Immature natural killer cell (primary cell): ENCODE measurements at regions not wholly inside any gene's neighbourhood (a gene's known extent, or its start where the extent isn't known, plus 50 kb on each side); places are given as distances from the start of the nearest gene placed in this dataset.

Experiments used
- DNase-seq, 3 donors: peaks; one replicate each; pipeline ENCODE4 v3.0.0; 2022; ENCODE audit warnings: mixed read lengths in 1 of 3
- H3K27ac Mint-ChIP-seq, 6 donors: one replicate each; pipeline ENCODE4 v1.8.0; 2020; ENCODE audit warnings: mixed read lengths in 6 of 6, mild to moderate bottlenecking in 5 of 6, inconsistent platforms in 4 of 6, moderate library complexity in 3 of 6
- H3K27me3 Mint-ChIP-seq, 3 donors: one replicate each; pipeline ENCODE4 v1.8.0; 2020 to 2021; ENCODE audit warnings: low read depth in 3 of 3, mild to moderate bottlenecking in 3 of 3, mixed read lengths in 3 of 3, moderate library complexity in 3 of 3, inconsistent platforms in 1 of 3
- H3K36me3 Mint-ChIP-seq, 3 donors: one replicate each; pipeline ENCODE4 v1.8.0; 2020; ENCODE audit warnings: mixed read lengths in 3 of 3, inconsistent platforms in 2 of 3, mild to moderate bottlenecking in 2 of 3
- H3K4me1 Mint-ChIP-seq, 2 donors: one replicate each; pipeline ENCODE4 v1.8.0; 2020; ENCODE audit warnings: inconsistent platforms in 2 of 2, mild to moderate bottlenecking in 2 of 2, mixed read lengths in 2 of 2, moderate library complexity in 1 of 2
- H3K4me3 Mint-ChIP-seq, 5 donors: one replicate each; pipeline ENCODE4 v1.8.0; 2020; ENCODE audit warnings: mild to moderate bottlenecking in 5 of 5, mixed read lengths in 5 of 5, inconsistent platforms in 3 of 5, moderate library complexity in 3 of 5
- H3K9me3 Mint-ChIP-seq, 6 donors: one replicate each; pipeline ENCODE4 v1.8.0; 2020; ENCODE audit warnings: mild to moderate bottlenecking in 6 of 6, mixed read lengths in 6 of 6, inconsistent platforms in 4 of 6, moderate library complexity in 3 of 6

- Mint-ChIP-seq H3K9me3 (no peaks in the 10 kb centered on the region), H3K36me3 (no peaks in the 10 kb centered on the region), H3K4me1 (no peaks in the 10 kb centered on the region), H3K4me3 (no peak overlapping the region), H3K27me3 (peaks cover 2 to 9% (median 4%) of the 10 kb centered on the region in 3 donors), H3K27ac (no peak overlapping the region)
- no peak for DNase-seq
Measured at GRCh38 chr5:147174671-147175265, 60.1 kb upstream of the STK32A start.

- Mint-ChIP-seq H3K36me3 (no peaks in the 10 kb centered on the region), H3K9me3 (no peaks in the 10 kb centered on the region), H3K27ac (no peak overlapping the region), H3K4me1 (no peaks in the 10 kb centered on the region), H3K27me3 (peaks cover 2 to 9% (median 4%) of the 10 kb centered on the region in 3 donors), H3K4me3 (no peak overlapping the region)
- DNase-seq = no peak
Measured at GRCh38 chr5:147175516-147176097, 59.2 kb upstream of the STK32A start.

- H3K9me3 Mint-ChIP-seq = no peaks in the 10 kb centered on the region
- no peak overlapping the region for H3K4me3 Mint-ChIP-seq
- no peaks in the 10 kb centered on the region for H3K4me1 Mint-ChIP-seq
- no peaks in the 10 kb centered on the region for H3K36me3 Mint-ChIP-seq
- no peak for DNase-seq
- no peak overlapping the region for H3K27ac Mint-ChIP-seq
- peaks cover 2 to 10% (median 4%) of the 10 kb centered on the region in 3 donors for H3K27me3 Mint-ChIP-seq
Measured at GRCh38 chr5:147176422-147176821, 58.4 kb upstream of the STK32A start.

- Mint-ChIP-seq H3K36me3 (no peaks in the 10 kb centered on the region), H3K27ac (no peak overlapping the region), H3K9me3 (no peaks in the 10 kb centered on the region)
Measured at GRCh38 chr5:147177125-147177840, 57.5 kb upstream of the STK32A start.

GRCh38 chr5:147179562-147180147, 55.2 kb upstream of the STK32A start:
- Mint-ChIP-seq H3K4me1 (no peaks in the 10 kb centered on the region), H3K36me3 (no peaks in the 10 kb centered on the region), H3K27ac (no peak overlapping the region), H3K4me3 (no peak overlapping the region), H3K9me3 (no peaks in the 10 kb centered on the region), H3K27me3 (peaks cover 0 to 6% (median 2%) of the 10 kb centered on the region in 3 donors)
- no peak for DNase-seq

More at GRCh38 chr5:147177125-147177840, 57.5 kb upstream of the STK32A start:
- Mint-ChIP-seq H3K27me3 (peaks cover 0 to 6% (median 4%) of the 10 kb centered on the region in 3 donors), H3K4me1 (no peaks in the 10 kb centered on the region), H3K4me3 (no peak overlapping the region)
- DNase-seq = no peak

GRCh38 chr5:147180751-147181150, 54.1 kb upstream of the STK32A start:
- no peak for DNase-seq
- Mint-ChIP-seq H3K36me3 (no peaks in the 10 kb centered on the region), H3K4me1 (no peaks in the 10 kb centered on the region), H3K9me3 (no peaks in the 10 kb centered on the region), H3K4me3 (no peak overlapping the region), H3K27me3 (peaks cover 0 to 6% (median 3%) of the 10 kb centered on the region in 3 donors), H3K27ac (no peak overlapping the region)
